ENCODE measurements at regions not wholly inside any gene's neighbourhood (a gene's known extent, or its start where the extent isn't known, plus 50 kb on each side); places are given as distances from the start of the nearest gene placed in this dataset.

- TF ChIP-seq FIP1L1 (IDR thresholded peaks at IDR 0.05; ENCODE audit: borderline replicate concordance, insufficient read depth, low read depth, low read length) (no peak), SMAD1 (CRISPR knock-in tag; IDR thresholded peaks at IDR 0.05; ENCODE audit: borderline replicate concordance, low read depth) (no peak), ZNF549 (CRISPR knock-in tag; IDR thresholded peaks at IDR 0.05) (no peak), ZNF570 (CRISPR knock-in tag; IDR thresholded peaks at IDR 0.05; ENCODE audit: borderline replicate concordance) (no peak), HDAC1 (CRISPR knock-in tag; IDR thresholded peaks at IDR 0.05) (no peak)
Observed at GRCh38 chr22:48506506-48507145, 1321.0 kb downstream of the BRD1 start (continued).

- BruUV-seq (replicated peaks), result no TSS peak
- ATAC-seq, result no peak; the same call in 2 of the 3 replicates
Observed at GRCh38 chr22:48505891-48506290, 1321.8 kb downstream of the BRD1 start.

DNA sequence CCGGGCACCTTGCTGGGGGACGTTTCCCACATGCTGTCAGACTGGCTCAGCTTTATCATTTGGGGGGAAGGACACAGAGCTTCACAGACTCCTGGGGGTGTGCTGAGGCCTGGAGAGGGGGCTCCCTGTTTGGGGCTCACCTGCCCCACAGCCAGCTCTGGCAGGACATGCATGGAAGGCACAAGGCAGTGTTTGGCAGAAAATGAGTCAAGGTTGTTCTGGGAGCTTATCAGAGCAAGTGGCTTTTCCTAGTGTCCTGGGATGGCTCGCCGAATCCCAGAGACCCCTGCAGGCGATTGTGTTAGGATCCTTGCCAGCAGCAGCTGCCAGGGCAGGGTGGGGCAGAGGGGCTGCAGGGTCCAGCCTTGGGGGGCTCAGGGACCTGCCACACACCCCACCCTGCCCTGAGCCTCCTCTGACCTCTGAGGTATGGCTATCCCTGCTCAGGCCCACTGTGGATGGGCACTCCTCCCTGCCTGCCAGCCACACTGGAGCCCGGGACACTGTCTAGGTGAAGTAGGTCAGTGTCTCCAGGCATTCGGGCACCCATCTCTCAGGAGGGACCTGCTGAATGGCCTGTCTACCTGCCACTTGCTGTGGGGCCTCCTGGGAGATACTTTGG is 1323.0 kb downstream of the BRD1 start:
- in situ Hi-C loops (cut with HindIII; ENCODE audit: extremely low pct_ligation_motif_present, low pct_unique_long_range_greater_than_20kb) (no loop called here), intact Hi-C loops (cut with micrococcal nuclease; ENCODE audit: unreplicated experiment) (no loop called here)
- WGBS (ENCODE audit: low lambda C conversion rate), result 63% methylated on average over 2 of the region's 7 CpGs
- H3K4me1 ChIP-seq (ENCODE audit: insufficient read depth, low read length), result peaks cover 7% of the 10 kb centered on the region; the same call in 1 of the 2 replicates
- no peak overlapping the region for H3K27ac ChIP-seq (ENCODE audit: extremely low read length, insufficient read depth, low read length)
- CTCF ChIA-PET (ENCODE audit: low intra/inter-chr PET ratio, low total read pairs), result no interaction called here
- H3K79me2 ChIP-seq (ENCODE audit: insufficient read depth, low read length), result no peaks in the 10 kb centered on the region
- no peak for DNase-seq (ENCODE audit: low spot score)
- H3K9ac ChIP-seq (ENCODE audit: insufficient read depth, low read depth, low read length), result no peak overlapping the region
- no peaks in the 10 kb centered on the region for H3K36me3 ChIP-seq (replicated peaks in 1 of 2; ENCODE audit: control insufficient read depth in 1 of 2, insufficient read depth in 2 of 2, low read length in 2 of 2)
- no peak for FAIRE-seq
- no peak overlapping the region for H3K4me3 ChIP-seq (replicated peaks in 1 of 3; ENCODE audit: insufficient read depth in 1 of 3, low read depth in 2 of 3, low read length in 3 of 3)
- H2AFZ ChIP-seq (ENCODE audit: low read length), result no peak overlapping the region
- H4K20me1 ChIP-seq (ENCODE audit: insufficient read depth, low read length), result no peaks in the 10 kb centered on the region
- ATAC-seq, result no peak
- H3K27me3 ChIP-seq (ENCODE audit: control insufficient read depth in 1 of 2, insufficient read depth in 2 of 2, low read length in 2 of 2), result peaks cover 13 to 63% of the 10 kb centered on the region in 2 experiments
- POLR2A ChIA-PET, result no interaction called here
- H3K4me2 ChIP-seq (ENCODE audit: low read depth, low read length), result no peak overlapping the region
- no peaks in the 10 kb centered on the region for H3K9me3 ChIP-seq (ENCODE audit: low read length)
- BruUV-seq (replicated peaks), result no TSS peak
- no peak for TF ChIP-seq HOXA3 (CRISPR knock-in tag; IDR thresholded peaks at IDR 0.05)
- no peak for TF ChIP-seq RARG (CRISPR knock-in tag; IDR thresholded peaks at IDR 0.05; ENCODE audit: low read depth)
- no peak for TF ChIP-seq TEAD3 (CRISPR knock-in tag; optimal IDR thresholded peaks at IDR 0.05; ENCODE audit: borderline replicate concordance)
- no peak for TF ChIP-seq MBD4 (IDR thresholded peaks at IDR 0.05; ENCODE audit: borderline replicate concordance, low read length)
- TF ChIP-seq, protein P1, sequence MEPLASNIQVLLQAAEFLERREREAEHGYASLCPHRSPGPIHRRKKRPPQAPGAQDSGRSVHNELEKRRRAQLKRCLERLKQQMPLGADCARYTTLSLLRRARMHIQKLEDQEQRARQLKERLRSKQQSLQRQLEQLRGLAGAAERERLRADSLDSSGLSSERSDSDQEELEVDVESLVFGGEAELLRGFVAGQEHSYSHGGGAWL (CRISPR knock-in tag; IDR thresholded peaks at IDR 0.05), result no peak
- TF ChIP-seq NR2F2 (IDR thresholded peaks at IDR 0.05; ENCODE audit: borderline replicate concordance, low read depth), result no peak
- no peak for TF ChIP-seq SUZ12 (IDR thresholded peaks at IDR 0.05; ENCODE audit: low read depth, low read length)
- no peak for TF ChIP-seq SP5 (CRISPR knock-in tag; IDR thresholded peaks at IDR 0.05; ENCODE audit: borderline replicate concordance, low read depth)
- no peak for TF ChIP-seq ZNF775 (CRISPR knock-in tag; IDR thresholded peaks at IDR 0.05; ENCODE audit: borderline replicate concordance)
- TF ChIP-seq ZNF766 (CRISPR knock-in tag; IDR thresholded peaks at IDR 0.05; ENCODE audit: borderline replicate concordance), result no peak
- no peak for TF ChIP-seq ZNF446 (CRISPR knock-in tag; IDR thresholded peaks at IDR 0.05)

More at GRCh38 chr22:48505891-48506290, 1321.8 kb downstream of the BRD1 start:
- POLR2A ChIA-PET, result no interaction called here
- 0% methylated on average over 4 of the region's 8 CpGs for WGBS (ENCODE audit: low lambda C conversion rate)
- H3K36me3 ChIP-seq (replicated peaks in 1 of 2; ENCODE audit: control insufficient read depth in 1 of 2, insufficient read depth in 2 of 2, low read length in 2 of 2), result no peaks in the 10 kb centered on the region
- in situ Hi-C loops (cut with HindIII; ENCODE audit: extremely low pct_ligation_motif_present, low pct_unique_long_range_greater_than_20kb), result no loop called here
- DNase-seq (ENCODE audit: low spot score) (no peak), FAIRE-seq (no peak)
- CTCF ChIA-PET (ENCODE audit: low intra/inter-chr PET ratio, low total read pairs), result no interaction called here
- intact Hi-C loops (cut with micrococcal nuclease; ENCODE audit: unreplicated experiment), result no loop called here
- no peak for TF ChIP-seq ZFP62 (CRISPR knock-in tag; IDR thresholded peaks at IDR 0.05)
- TF ChIP-seq MLLT10 (CRISPR knock-in tag; IDR thresholded peaks at IDR 0.05), result no peak
- H3K9me3 ChIP-seq (ENCODE audit: low read length), result no peaks in the 10 kb centered on the region
- H3K4me1 ChIP-seq (ENCODE audit: insufficient read depth, low read length), result peaks cover 7% of the 10 kb centered on the region; the same call in 1 of the 2 replicates
- H3K9ac ChIP-seq (ENCODE audit: insufficient read depth, low read depth, low read length), result no peak overlapping the region
- H2AFZ ChIP-seq (ENCODE audit: low read length), result no peak overlapping the region
- H3K4me3 ChIP-seq (replicated peaks in 1 of 3; ENCODE audit: insufficient read depth in 1 of 3, low read depth in 2 of 3, low read length in 3 of 3), result no peak overlapping the region
- peaks cover 11 to 59% of the 10 kb centered on the region in 2 experiments for H3K27me3 ChIP-seq (ENCODE audit: control insufficient read depth in 1 of 2, insufficient read depth in 2 of 2, low read length in 2 of 2)
- no peak overlapping the region for H3K27ac ChIP-seq (ENCODE audit: extremely low read length, insufficient read depth, low read length)
- no peaks in the 10 kb centered on the region for H3K79me2 ChIP-seq (ENCODE audit: insufficient read depth, low read length)
- no peaks in the 10 kb centered on the region for H4K20me1 ChIP-seq (ENCODE audit: insufficient read depth, low read length)
- no peak overlapping the region for H3K4me2 ChIP-seq (ENCODE audit: low read depth, low read length)

Measured in HepG2 (cell line).